Endothelial cell of umbilical vein (primary cell): ENCODE measurements at regions not wholly inside any gene's neighbourhood (a gene's known extent, or its start where the extent isn't known, plus 50 kb on each side); places are given as distances from the start of the nearest gene placed in this dataset.

ENCODE experiments used
- BruUV-seq: library from RNA; stranded (reverse); fragments of 400-500 nt; replicated peaks from 2 replicates; lab custom pipeline; 2021; lab: Mats Ljungman, UMichigan
- CTCF ChIA-PET: fragments of 300-600, 350-600 bp; sonication (Branson Sonifier 250); formaldehyde crosslinking; loops from one replicate; lab custom pipeline; 2021; ENCODE audit warnings: antibody characterized with exemption, inconsistent platforms; lab: Charles Lee
- POLR2A ChIA-PET: fragments of 300-600, 350-600 bp; sonication (Branson Sonifier 250); formaldehyde crosslinking; loops from one replicate; lab custom pipeline; 2021; ENCODE audit warnings: antibody characterized with exemption, inconsistent platforms; lab: Charles Lee
- DNase-seq: peaks from one replicate; pipeline ENCODE4 v3.0.0-alpha.2; 2011; ENCODE audit warnings: low read depth, low spot score
- FAIRE-seq: peaks from 2 replicates; lab custom pipeline; 2011; peaks lifted over from hg19 to GRCh38; lab: Jason Lieb, UNC
- H2AFZ ChIP-seq: 2 replicates; pipeline ENCODE4 v1.6.0; 2012; ENCODE audit warnings: low read depth, low read length, control low read depth, inconsistent platforms
- H3K27ac ChIP-seq: 2 replicates; pipeline ENCODE4 v1.5.1; 2011; ENCODE audit warnings: low read depth, mild to moderate bottlenecking, control low read depth, low read length, moderate library complexity; ENCODE audit not compliant: insufficient read depth
- H3K27me3 ChIP-seq, 2 experiments: 2 replicates each; pipeline versions ENCODE4 v1.6.0 to v1.6.1; 2011; ENCODE audit warnings: low read length in 2 of 2, mixed read lengths in 1 of 2; ENCODE audit not compliant: control insufficient read depth in 2 of 2, insufficient read depth in 2 of 2
- H3K36me3 ChIP-seq, 2 experiments: 2 replicates in 1 of 2; 3 replicates in 1 of 2; pipeline ENCODE4 v1.5.1; 2011; ENCODE audit warnings: low read length in 2 of 2, mild to moderate bottlenecking in 1 of 2, moderate library complexity in 1 of 2; ENCODE audit not compliant: control insufficient read depth in 2 of 2, insufficient read depth in 2 of 2; ENCODE audit errors: extremely low read depth in 1 of 2
- H3K4me1 ChIP-seq: 3 replicates; pipeline ENCODE4 v1.5.1; 2011; ENCODE audit warnings: mild to moderate bottlenecking, low read length; ENCODE audit not compliant: control insufficient read depth, insufficient read depth; ENCODE audit errors: extremely low read depth
- H3K4me2 ChIP-seq: 2 replicates; pipeline ENCODE4 v1.6.1; 2011; ENCODE audit warnings: low read length, control low read depth, mixed read lengths; ENCODE audit not compliant: insufficient read depth
- H3K4me3 ChIP-seq, 3 experiments: fragments of 200-600 bp in 1 of 3; sonication (generic), shearing (Covaris generic) in 1 of 3; replicated peaks in 1 of 3; 2 replicates each; pipeline ENCODE4 v1.5.1; 2011 to 2016; ENCODE audit warnings: control low read depth in 3 of 3, low read length in 3 of 3, mild to moderate bottlenecking in 2 of 3, inconsistent platforms in 1 of 3, low read depth in 1 of 3, moderate library complexity in 1 of 3; ENCODE audit not compliant: insufficient read depth in 1 of 3
- H3K79me2 ChIP-seq: 2 replicates; pipeline ENCODE4 v1.6.0; 2012; ENCODE audit warnings: low read length, inconsistent platforms; ENCODE audit not compliant: control insufficient read depth, insufficient read depth
- H3K9ac ChIP-seq: replicated peaks from 2 replicates; pipeline ENCODE3; 2011; ENCODE audit warnings: low read length, control low read depth; ENCODE audit not compliant: insufficient read depth; ENCODE audit errors: extremely low read depth
- H3K9me1 ChIP-seq: replicated peaks from 3 replicates; pipeline ENCODE4 v1.6.0; 2011; ENCODE audit warnings: mild to moderate bottlenecking, low read length; ENCODE audit not compliant: control insufficient read depth, insufficient read depth; ENCODE audit errors: extremely low read depth
- H3K9me3 ChIP-seq: replicated peaks from 2 replicates; pipeline ENCODE4 v1.5.1; 2012; ENCODE audit warnings: low read length, inconsistent platforms; ENCODE audit not compliant: control insufficient read depth, insufficient read depth
- H4K20me1 ChIP-seq: replicated peaks from 2 replicates; pipeline ENCODE3; 2011; ENCODE audit warnings: mild to moderate bottlenecking, low read length; ENCODE audit not compliant: control insufficient read depth, insufficient read depth; ENCODE audit errors: extremely low read depth
- CTCF ChIP-seq, 2 donors: IDR thresholded peaks; 1 replicate in 1 of 2; 2 replicates in 1 of 2; pipeline ENCODE4 v1.5.1; 2011; ENCODE audit warnings: low read length in 2 of 2, mild to moderate bottlenecking in 2 of 2, moderate library complexity in 2 of 2, control low read depth in 1 of 2, inconsistent platforms in 1 of 2, low read depth in 1 of 2; ENCODE audit not compliant: insufficient read depth in 1 of 2; ENCODE audit errors: extremely low read depth in 1 of 2
- FOS ChIP-seq: IDR thresholded peaks from 2 replicates; pipeline ENCODE4 v1.6.1; 2011; ENCODE audit warnings: mild to moderate bottlenecking, low read length, moderate library complexity, borderline replicate concordance; ENCODE audit not compliant: insufficient read depth
- GATA2 ChIP-seq: IDR thresholded peaks from 2 replicates; pipeline ENCODE4 v1.7.0; 2011; ENCODE audit warnings: low read depth, mild to moderate bottlenecking, moderate library complexity, mixed read lengths, low read length; ENCODE audit not compliant: insufficient read length, insufficient read depth
- JUN ChIP-seq: IDR thresholded peaks from 2 replicates; pipeline ENCODE4 v1.6.1; 2011; ENCODE audit warnings: borderline replicate concordance, low read depth; ENCODE audit not compliant: insufficient read length, insufficient read depth
- MAX ChIP-seq: IDR thresholded peaks from 2 replicates; pipeline ENCODE4 v1.6.1; 2011; ENCODE audit not compliant: insufficient read depth, insufficient read length
- MYC ChIP-seq: IDR thresholded peaks from one replicate; pipeline ENCODE4 v1.6.1; 2011; ENCODE audit warnings: mild to moderate bottlenecking, low read depth, low read length
- POLR2A ChIP-seq: IDR thresholded peaks from 2 replicates; pipeline ENCODE4 v1.6.1; 2012; ENCODE audit warnings: low read depth, mild to moderate bottlenecking, control low read depth, low read length
- POLR2AphosphoS5 ChIP-seq: IDR thresholded peaks from 2 replicates; pipeline ENCODE4 v1.6.1; 2012; ENCODE audit warnings: low read depth, mild to moderate bottlenecking, control low read depth, low read length, moderate library complexity; ENCODE audit not compliant: insufficient read depth
- dilution Hi-C: fragments of 300-500 bp; cut with MboI; formaldehyde crosslinking; loops from one replicate; pipeline ENCODE4 v1.15.0; 2019; ENCODE audit warnings: low sequenced_read_pairs; ENCODE audit not compliant: extremely low pct_ligation_motif_present
- intact Hi-C: fragments of 100-400 bp; cut with micrococcal nuclease; formaldehyde crosslinking; loops from one replicate; pipeline ENCODE4 v1.10.0; 2022

- intact Hi-C loops = no loop called here
- no peaks in the 10 kb centered on the region for H3K4me1 ChIP-seq
Observed at GRCh38 chr1:221886311-221886710, 144.4 kb upstream of the DUSP10 start.

GRCh38 chr1:221884821-221885220, 142.9 kb upstream of the DUSP10 start:
- no peak for FAIRE-seq
- Histone ChIP-seq H3K4me2 (no peak overlapping the region), H3K4me1 (no peaks in the 10 kb centered on the region), H2AFZ (no peak overlapping the region), H3K27ac (no peak overlapping the region), H3K9ac (no peak overlapping the region), H4K20me1 (no peaks in the 10 kb centered on the region), H3K9me3 (no peaks in the 10 kb centered on the region), H3K79me2 (no peaks in the 10 kb centered on the region), H3K27me3 (peaks cover 0 to 2% of the 10 kb centered on the region in 2 experiments), H3K36me3 (no peaks in the 10 kb centered on the region), H3K4me3 (no peak overlapping the region), H3K9me1 (no peaks in the 10 kb centered on the region)
- POLR2A ChIA-PET = no interaction called here
- no TSS peak for BruUV-seq
- dilution Hi-C loops (no loop called here), intact Hi-C loops (no loop called here)
- TF ChIP-seq MYC = no peak
- no peak for TF ChIP-seq CTCF (IDR thresholded peaks at IDR 0.05; ENCODE audit: extremely low read depth in 1 of 2, insufficient read depth in 1 of 2, low read depth in 1 of 2, low read length in 2 of 2)
- no peak for TF ChIP-seq POLR2A
- no peak for TF ChIP-seq GATA2
- no peak for TF ChIP-seq POLR2AphosphoS5
- TF ChIP-seq MAX = no peak
- DNase-seq = no peak
- CTCF ChIA-PET = no interaction called here

More at GRCh38 chr1:221886311-221886710, 144.4 kb upstream of the DUSP10 start:
- ChIA-PET CTCF (interaction anchor here (1.2 kb wide), 1 partner anchor 143 kb away, joined by 3 read pairs; no protein-coding TSS in a partner anchor), POLR2A (no interaction called here)
- Histone ChIP-seq H3K79me2 (no peaks in the 10 kb centered on the region), H3K36me3 (no peaks in the 10 kb centered on the region), H4K20me1 (no peaks in the 10 kb centered on the region), H2AFZ (no peak overlapping the region), H3K4me3 (no peak overlapping the region), H3K9ac (no peak overlapping the region), H3K27me3 (peaks cover 2 to 5% of the 10 kb centered on the region in 2 experiments), H3K4me2 (no peak overlapping the region), H3K27ac (no peak overlapping the region), H3K9me3 (no peaks in the 10 kb centered on the region), H3K9me1 (no peaks in the 10 kb centered on the region)
- no TSS peak for BruUV-seq
- no peak for TF ChIP-seq POLR2A
- TF ChIP-seq JUN = no peak
- no peak for TF ChIP-seq FOS
- dilution Hi-C loops = no loop called here
- FAIRE-seq (no peak), DNase-seq (no peak)
